PC-3 (cell line): ENCODE measurements at regions not wholly inside any gene's neighbourhood (a gene's known extent, or its start where the extent isn't known, plus 50 kb on each side); places are given as distances from the start of the nearest gene placed in this dataset.

Experiments
- ATAC-seq: fragments of 200-7000 bp; cut with Tn5 transposase; 2 replicates; pipeline ENCODE4 v1.9.1; 2020; ENCODE audit warnings: mild to moderate bottlenecking, moderate library complexity
- BruUV-seq: library from RNA; stranded (reverse); fragments of 400-500 nt; replicated peaks from 2 replicates; lab custom pipeline; 2021; lab: Mats Ljungman, UMichigan
- CTCF ChIA-PET: fragments of 300-600 bp; sonication (Branson Sonifier 250); formaldehyde crosslinking; loops from one replicate; lab custom pipeline; 2022; ENCODE audit warnings: antibody characterized with exemption; lab: Charles Lee
- POLR2A ChIA-PET: fragments of 300-600 bp; sonication (Branson Sonifier 250); formaldehyde crosslinking; loops from one replicate; lab custom pipeline; 2022; ENCODE audit warnings: antibody characterized with exemption; ENCODE audit not compliant: unreplicated experiment; lab: Charles Lee
- DNase-seq: peaks from one replicate; pipeline ENCODE4 v3.0.0-alpha.2; 2015
- H2AFZ ChIP-seq: fragments of 300-600 bp; sonication (generic); 2 replicates; pipeline ENCODE4 v1.6.0; 2016; ENCODE audit warnings: antibody characterized with exemption, low read length
- H3F3A ChIP-seq: fragments of 300-600 bp; sonication (generic); one replicate; pipeline ENCODE4 v1.6.0; 2017; ENCODE audit warnings: antibody characterized with exemption, low read length, control low read depth, mild to moderate bottlenecking; ENCODE audit not compliant: unreplicated experiment
- H3K27ac ChIP-seq: fragments of 300-600 bp; sonication (generic); 2 replicates; pipeline ENCODE4 v1.5.1; 2016; ENCODE audit warnings: mild to moderate bottlenecking, low read length
- H3K27me3 ChIP-seq: fragments of 300-600 bp; sonication (generic); 2 replicates; pipeline ENCODE4 v1.6.1; 2016; ENCODE audit warnings: low read length, mixed read lengths
- H3K36me3 ChIP-seq: fragments of 300-600 bp; sonication (generic); 2 replicates; pipeline ENCODE4 v1.6.1; 2016; ENCODE audit warnings: low read depth, mixed run types, low read length, mixed read lengths
- H3K4me1 ChIP-seq: fragments of 300-600 bp; sonication (generic); 2 replicates; pipeline ENCODE4 v1.5.1; 2016; ENCODE audit warnings: low read length; ENCODE audit not compliant: insufficient read depth
- H3K4me2 ChIP-seq: fragments of 300-600 bp; sonication (generic); 2 replicates; pipeline ENCODE4 v1.6.0; 2016; ENCODE audit warnings: low read length
- H3K4me3 ChIP-seq: fragments of 300-600 bp; sonication (generic); 2 replicates; pipeline ENCODE4 v1.5.1; 2016; ENCODE audit warnings: mild to moderate bottlenecking, low read length, mixed read lengths
- H3K79me2 ChIP-seq: fragments of 300-600 bp; sonication (generic); 2 replicates; pipeline ENCODE4 v1.6.1; 2017; ENCODE audit warnings: low read length, mixed read lengths
- H3K9ac ChIP-seq: fragments of 300-600 bp; sonication (generic); 2 replicates; pipeline ENCODE4 v1.6.0; 2016; ENCODE audit warnings: mild to moderate bottlenecking, low read length
- H3K9me2 ChIP-seq: fragments of 300-600 bp; sonication (generic); replicated peaks from 2 replicates; pipeline ENCODE4 v1.6.1; 2016; ENCODE audit warnings: mixed run types, low read length, mixed read lengths
- H3K9me3 ChIP-seq: fragments of 300-600 bp; sonication (generic); 2 replicates; pipeline ENCODE4 v1.6.1; 2016; ENCODE audit warnings: low read length, mixed read lengths
- H4K20me1 ChIP-seq: fragments of 300-600 bp; sonication (generic); 2 replicates; pipeline ENCODE4 v1.6.1; 2016; ENCODE audit warnings: low read length, mixed read lengths
- EZH2 ChIP-seq: fragments of 300-600 bp; sonication (generic); IDR thresholded peaks from one replicate; pipeline ENCODE4 v1.6.1; 2017; ENCODE audit warnings: antibody characterized with exemption, mild to moderate bottlenecking, low read length; ENCODE audit not compliant: unreplicated experiment
- EZH2phosphoT487 ChIP-seq: fragments of 300-600 bp; sonication (generic); IDR thresholded peaks from 2 replicates; pipeline ENCODE4 v1.6.1; 2018; ENCODE audit warnings: mild to moderate bottlenecking, antibody characterized with exemption, low read length, borderline replicate concordance
- intact Hi-C: fragments of 100-400 bp; cut with micrococcal nuclease; formaldehyde crosslinking; loops from 2 replicates; pipeline ENCODE4 v1.9.0; 2023
- TF ChIP-seq, protein P1 (sequence below): fragments of 300-600 bp; sonication (generic); conservative IDR thresholded peaks from 2 replicates; pipeline ENCODE4 v1.5.1; 2017; ENCODE audit warnings: antibody characterized with exemption, low read depth, mild to moderate bottlenecking, low read length

- Histone ChIP-seq H3K27me3 (no peaks in the 10 kb centered on the region), H2AFZ (no peak overlapping the region), H4K20me1 (no peaks in the 10 kb centered on the region), H3K9me2 (no peaks in the 10 kb centered on the region), H3K36me3 (no peaks in the 10 kb centered on the region), H3F3A (no peaks in the 10 kb centered on the region), H3K9me3 (peaks cover 43% of the 10 kb centered on the region), H3K27ac (no peak overlapping the region), H3K4me2 (no peak overlapping the region), H3K4me1 (no peaks in the 10 kb centered on the region), H3K79me2 (no peaks in the 10 kb centered on the region), H3K4me3 (no peak overlapping the region), H3K9ac (no peak overlapping the region)
- TF ChIP-seq EZH2phosphoT487 (no peak), EZH2 (no peak)
- TF ChIP-seq, protein P1, sequence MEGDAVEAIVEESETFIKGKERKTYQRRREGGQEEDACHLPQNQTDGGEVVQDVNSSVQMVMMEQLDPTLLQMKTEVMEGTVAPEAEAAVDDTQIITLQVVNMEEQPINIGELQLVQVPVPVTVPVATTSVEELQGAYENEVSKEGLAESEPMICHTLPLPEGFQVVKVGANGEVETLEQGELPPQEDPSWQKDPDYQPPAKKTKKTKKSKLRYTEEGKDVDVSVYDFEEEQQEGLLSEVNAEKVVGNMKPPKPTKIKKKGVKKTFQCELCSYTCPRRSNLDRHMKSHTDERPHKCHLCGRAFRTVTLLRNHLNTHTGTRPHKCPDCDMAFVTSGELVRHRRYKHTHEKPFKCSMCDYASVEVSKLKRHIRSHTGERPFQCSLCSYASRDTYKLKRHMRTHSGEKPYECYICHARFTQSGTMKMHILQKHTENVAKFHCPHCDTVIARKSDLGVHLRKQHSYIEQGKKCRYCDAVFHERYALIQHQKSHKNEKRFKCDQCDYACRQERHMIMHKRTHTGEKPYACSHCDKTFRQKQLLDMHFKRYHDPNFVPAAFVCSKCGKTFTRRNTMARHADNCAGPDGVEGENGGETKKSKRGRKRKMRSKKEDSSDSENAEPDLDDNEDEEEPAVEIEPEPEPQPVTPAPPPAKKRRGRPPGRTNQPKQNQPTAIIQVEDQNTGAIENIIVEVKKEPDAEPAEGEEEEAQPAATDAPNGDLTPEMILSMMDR, result no peak
- ATAC-seq (no peak), DNase-seq (no peak)
- ChIA-PET POLR2A (no interaction called here), CTCF (no interaction called here)
- no TSS peak for BruUV-seq
- intact Hi-C loops, result no loop called here
These were observed 93.6 kb downstream of the CNTN3 start for GRCh38 chr3:74520895-74521294.

DNA sequence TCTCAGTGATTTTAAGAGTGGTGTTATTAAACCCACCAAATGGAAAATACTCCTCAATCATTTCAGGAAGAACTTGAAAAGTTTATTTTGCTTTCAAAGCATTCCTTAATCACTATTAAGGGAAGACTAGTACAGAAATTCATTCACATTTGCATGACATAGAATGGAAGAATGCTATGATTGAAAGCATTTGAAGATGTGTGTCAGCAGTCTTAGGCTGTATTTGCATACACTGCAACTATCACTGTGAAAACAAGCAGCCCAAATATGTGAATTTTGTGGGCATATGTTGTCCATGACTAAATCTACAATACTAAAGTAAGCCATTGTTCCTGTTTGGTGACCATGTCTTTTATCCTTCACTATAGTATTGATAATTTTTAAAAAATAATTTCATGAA lies 95.8 kb downstream of the CNTN3 start:
- ChIA-PET POLR2A (no interaction called here), CTCF (no interaction called here)
- H3K27ac ChIP-seq, result no peak overlapping the region
- peaks cover 61% of the 10 kb centered on the region for H3K9me3 ChIP-seq
- no peak overlapping the region for H3K4me3 ChIP-seq
- no peaks in the 10 kb centered on the region for H3K4me1 ChIP-seq
- no peak overlapping the region for H3K4me2 ChIP-seq
- TF ChIP-seq EZH2 (no peak), EZH2phosphoT487 (no peak)
- TF ChIP-seq, protein P1, result no peak
- no peak for ATAC-seq
- intact Hi-C loops, result no loop called here
- no peak for DNase-seq
- no peaks in the 10 kb centered on the region for H3K36me3 ChIP-seq
- no peak overlapping the region for H2AFZ ChIP-seq
- no peaks in the 10 kb centered on the region for H3K79me2 ChIP-seq
- no peaks in the 10 kb centered on the region for H3K9me2 ChIP-seq
- H3K27me3 ChIP-seq, result no peaks in the 10 kb centered on the region
- no TSS peak for BruUV-seq
- H3F3A ChIP-seq, result no peaks in the 10 kb centered on the region
- no peaks in the 10 kb centered on the region for H4K20me1 ChIP-seq
- no peak overlapping the region for H3K9ac ChIP-seq

DNA sequence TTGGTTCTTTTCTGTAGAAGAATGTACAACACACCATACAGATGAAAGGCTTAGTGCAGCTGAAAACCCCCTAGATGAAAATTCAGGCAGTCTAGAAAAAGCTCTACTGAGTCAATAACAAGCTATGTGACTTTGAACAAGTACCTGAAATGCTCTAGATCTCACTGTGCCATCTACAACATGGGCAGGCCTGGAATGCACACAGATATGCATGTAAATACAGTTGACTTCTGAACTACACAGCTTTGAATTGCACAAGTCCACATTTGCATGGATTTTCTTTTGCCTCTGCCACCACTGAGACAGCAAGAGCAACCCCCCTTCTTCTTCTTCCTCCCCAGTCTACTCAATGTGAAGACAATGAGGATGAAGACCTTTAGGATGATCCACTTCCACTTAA lies 98.4 kb downstream of the CNTN3 start:
- intact Hi-C loops, result no loop called here

More for the DNA sequence above, 98.4 kb downstream of the CNTN3 start:
- H3K9me3 ChIP-seq, result peaks cover 68% of the 10 kb centered on the region
- DNase-seq (no peak), ATAC-seq (no peak)
- no peaks in the 10 kb centered on the region for H3K79me2 ChIP-seq
- no peaks in the 10 kb centered on the region for H4K20me1 ChIP-seq
- H3K9ac ChIP-seq, result no peak overlapping the region
- no peaks in the 10 kb centered on the region for H3K27me3 ChIP-seq
- POLR2A ChIA-PET, result no interaction called here
- CTCF ChIA-PET, result no interaction called here
- H3F3A ChIP-seq, result no peaks in the 10 kb centered on the region
- H3K4me1 ChIP-seq, result no peaks in the 10 kb centered on the region
- BruUV-seq, result no TSS peak
- H3K4me3 ChIP-seq, result no peak overlapping the region
- TF ChIP-seq EZH2 (no peak), EZH2phosphoT487 (no peak)
- TF ChIP-seq, protein P1, result no peak
- no peak overlapping the region for H3K27ac ChIP-seq
- H3K9me2 ChIP-seq, result no peaks in the 10 kb centered on the region
- H3K36me3 ChIP-seq, result no peaks in the 10 kb centered on the region
- no peak overlapping the region for H3K4me2 ChIP-seq
- H2AFZ ChIP-seq, result no peak overlapping the region
